HL-60 (cell line): ENCODE measurements at regions not wholly inside any gene's neighbourhood (a gene's known extent, or its start where the extent isn't known, plus 50 kb on each side); places are given as distances from the start of the nearest gene placed in this dataset.

ENCODE experiments used
- DNase-seq, 2 experiments: peaks; one replicate each; pipeline ENCODE4 v3.0.0-alpha.2; 2010 to 2020; ENCODE audit warnings: low read depth in 1 of 2, low spot score in 1 of 2
- H3K27ac ChIP-seq: fragments of 250-450 bp; sonication (Bioruptor Pico); replicated peaks from 2 replicates; pipeline ENCODE4 v1.5.1; 2020; ENCODE audit warnings: mild to moderate bottlenecking, moderate library complexity
- H3K27me3 ChIP-seq: fragments of 250-450 bp; sonication (Bioruptor Pico); 2 replicates; pipeline ENCODE4 v1.5.1; 2021; ENCODE audit warnings: mild to moderate bottlenecking, moderate library complexity; ENCODE audit not compliant: insufficient read depth, poor library complexity, severe bottlenecking
- H3K4me3 ChIP-seq: replicated peaks from 2 replicates; pipeline ENCODE4 v1.5.1; 2011; ENCODE audit warnings: mild to moderate bottlenecking, control low read depth, low read length; ENCODE audit not compliant: insufficient read depth
- GABPA ChIP-seq: IDR thresholded peaks from 2 replicates; pipeline ENCODE4 v1.6.1; 2012; ENCODE audit warnings: low read depth
- POLR2AphosphoS5 ChIP-seq: IDR thresholded peaks from 2 replicates; pipeline ENCODE4 v1.6.1; 2012; ENCODE audit warnings: low read depth
- REST ChIP-seq: IDR thresholded peaks from 2 replicates; pipeline ENCODE4 v1.6.1; 2012; ENCODE audit warnings: low read depth; ENCODE audit not compliant: insufficient replicate concordance
- SPI1 ChIP-seq: IDR thresholded peaks from 2 replicates; pipeline ENCODE4 v1.6.1; 2012; ENCODE audit warnings: low read depth, mild to moderate bottlenecking, borderline replicate concordance
- TF ChIP-seq, protein P1 (sequence below): IDR thresholded peaks from one replicate; pipeline ENCODE4 v1.5.1; 2011; ENCODE audit warnings: low read length, control low read depth, inconsistent platforms; ENCODE audit not compliant: insufficient read depth

- no peak overlapping the region for H3K4me3 ChIP-seq
Measured at GRCh38 chr2:16413285-16413684, 252.3 kb downstream of the CYRIA start.

DNA sequence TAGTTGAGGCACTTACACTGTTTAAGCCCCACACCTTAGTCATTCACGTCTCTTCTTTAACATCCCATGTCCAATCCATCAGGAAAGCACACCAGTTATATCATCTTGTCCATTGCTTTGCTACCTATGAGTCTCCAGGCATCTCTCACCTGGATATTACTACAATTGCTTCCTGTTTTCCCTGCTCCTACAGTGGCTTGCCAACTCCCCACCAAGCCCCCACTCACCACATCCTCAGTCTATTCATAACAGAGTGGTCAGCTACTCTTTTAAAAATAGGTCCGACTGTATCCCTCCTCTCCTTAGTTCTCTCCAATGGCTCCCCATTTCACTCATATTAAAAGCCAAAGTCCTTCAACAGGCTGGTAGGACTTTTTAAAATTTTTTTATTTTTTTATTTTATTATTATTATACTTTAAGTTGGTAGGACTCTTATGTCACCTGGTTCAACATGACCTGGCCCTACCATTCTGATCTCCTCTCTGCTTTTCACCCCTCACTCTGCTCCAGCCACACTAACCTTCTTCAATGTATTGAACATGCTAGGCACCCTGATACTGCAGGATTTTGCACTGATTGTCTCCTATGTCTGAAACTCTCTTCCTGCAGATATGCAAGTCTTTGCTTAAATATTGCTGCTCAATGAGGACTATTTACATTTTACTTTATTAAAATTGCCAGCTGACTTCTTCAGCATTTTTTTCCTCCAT is 253.2 kb downstream of the CYRIA start:
- H3K27me3 ChIP-seq = no peaks in the 10 kb centered on the region
- no peak for DNase-seq
- no peak overlapping the region for H3K4me3 ChIP-seq
- H3K27ac ChIP-seq = no peak overlapping the region
- no peak for TF ChIP-seq GABPA
- TF ChIP-seq SPI1 = no peak
- no peak for TF ChIP-seq POLR2AphosphoS5
- TF ChIP-seq, protein P1, sequence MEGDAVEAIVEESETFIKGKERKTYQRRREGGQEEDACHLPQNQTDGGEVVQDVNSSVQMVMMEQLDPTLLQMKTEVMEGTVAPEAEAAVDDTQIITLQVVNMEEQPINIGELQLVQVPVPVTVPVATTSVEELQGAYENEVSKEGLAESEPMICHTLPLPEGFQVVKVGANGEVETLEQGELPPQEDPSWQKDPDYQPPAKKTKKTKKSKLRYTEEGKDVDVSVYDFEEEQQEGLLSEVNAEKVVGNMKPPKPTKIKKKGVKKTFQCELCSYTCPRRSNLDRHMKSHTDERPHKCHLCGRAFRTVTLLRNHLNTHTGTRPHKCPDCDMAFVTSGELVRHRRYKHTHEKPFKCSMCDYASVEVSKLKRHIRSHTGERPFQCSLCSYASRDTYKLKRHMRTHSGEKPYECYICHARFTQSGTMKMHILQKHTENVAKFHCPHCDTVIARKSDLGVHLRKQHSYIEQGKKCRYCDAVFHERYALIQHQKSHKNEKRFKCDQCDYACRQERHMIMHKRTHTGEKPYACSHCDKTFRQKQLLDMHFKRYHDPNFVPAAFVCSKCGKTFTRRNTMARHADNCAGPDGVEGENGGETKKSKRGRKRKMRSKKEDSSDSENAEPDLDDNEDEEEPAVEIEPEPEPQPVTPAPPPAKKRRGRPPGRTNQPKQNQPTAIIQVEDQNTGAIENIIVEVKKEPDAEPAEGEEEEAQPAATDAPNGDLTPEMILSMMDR = no peak
- TF ChIP-seq REST = no peak

More at GRCh38 chr2:16413285-16413684, 252.3 kb downstream of the CYRIA start:
- Histone ChIP-seq H3K27ac (no peak overlapping the region), H3K27me3 (no peaks in the 10 kb centered on the region)
- TF ChIP-seq POLR2AphosphoS5 (no peak), REST (no peak), GABPA (no peak), SPI1 (no peak)
- TF ChIP-seq, protein P1 = no peak
- DNase-seq = no peak

DNA sequence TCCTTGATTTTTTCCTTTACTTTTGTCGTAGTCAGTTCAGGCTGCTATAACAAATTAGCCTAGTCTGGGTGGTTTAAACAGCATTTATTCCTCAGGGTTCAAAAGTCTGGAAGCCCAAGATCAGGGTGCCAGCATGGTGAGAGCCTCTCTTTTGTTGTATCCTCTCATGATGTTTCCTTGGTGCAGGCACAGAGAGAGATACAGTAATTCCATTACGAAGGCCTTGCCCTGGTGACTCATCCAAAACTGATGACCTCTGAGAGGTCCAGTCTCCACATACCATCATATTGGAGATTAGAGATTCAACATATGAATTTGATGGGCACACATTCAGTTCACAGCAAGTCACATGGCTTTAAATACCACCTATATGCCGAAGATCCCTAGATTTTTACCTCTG is 253.8 kb downstream of the CYRIA start:
- no peak overlapping the region for H3K4me3 ChIP-seq
- DNase-seq = no peak
- no peak overlapping the region for H3K27ac ChIP-seq
- no peak for TF ChIP-seq GABPA
- no peak for TF ChIP-seq SPI1
- no peak for TF ChIP-seq REST
- TF ChIP-seq POLR2AphosphoS5 = no peak
- TF ChIP-seq, protein P1 = no peak
- no peaks in the 10 kb centered on the region for H3K27me3 ChIP-seq
